ENCODE measurements at regions not wholly inside any gene's neighbourhood (a gene's known extent, or its start where the extent isn't known, plus 50 kb on each side); places are given as distances from the start of the nearest gene placed in this dataset.

- DNase-seq (ENCODE audit: low read depth in 2 of 2), result no peak
Measured at GRCh38 chr7:153383781-153384180, 624.2 kb downstream of the ACTR3B start.

- no peak for DNase-seq (ENCODE audit: low read depth in 2 of 2)
Measured at GRCh38 chr7:153385502-153385901, 626.0 kb downstream of the ACTR3B start.

GRCh38 chr7:153386556-153386955, 627.0 kb downstream of the ACTR3B start:
- no peak for DNase-seq (ENCODE audit: low read depth in 2 of 2)

GRCh38 chr7:153388611-153389010, 629.1 kb downstream of the ACTR3B start:
- DNase-seq (ENCODE audit: low read depth in 2 of 2), result no peak

GRCh38 chr7:153389261-153389660, 629.7 kb downstream of the ACTR3B start:
- DNase-seq (ENCODE audit: low read depth in 2 of 2), result no peak

- DNase-seq (ENCODE audit: low read depth in 2 of 2), result no peak
Measured at GRCh38 chr7:153390955-153391354, 631.4 kb downstream of the ACTR3B start.

GRCh38 chr7:153392726-153393125, 633.2 kb downstream of the ACTR3B start:
- no peak for DNase-seq (ENCODE audit: low read depth in 2 of 2)

- no peak for DNase-seq (ENCODE audit: low read depth in 2 of 2)
Measured at GRCh38 chr7:153393666-153394065, 634.1 kb downstream of the ACTR3B start.

- no peak for DNase-seq (ENCODE audit: low read depth in 2 of 2)
Measured at GRCh38 chr7:153396475-153396874, 636.9 kb downstream of the ACTR3B start.

- DNase-seq (ENCODE audit: low read depth in 2 of 2), result no peak
Measured at GRCh38 chr7:153397459-153397858, 637.9 kb downstream of the ACTR3B start.

GRCh38 chr7:153397906-153398305, 638.4 kb downstream of the ACTR3B start:
- no peak for DNase-seq (ENCODE audit: low read depth in 2 of 2)

GRCh38 chr7:153398370-153398769, 638.8 kb downstream of the ACTR3B start:
- DNase-seq (ENCODE audit: low read depth in 2 of 2), result no peak

- no peak for DNase-seq (ENCODE audit: low read depth in 2 of 2)
Measured at GRCh38 chr7:153398789-153399553, 639.4 kb downstream of the ACTR3B start.

GRCh38 chr7:153399554-153399940, 640.0 kb downstream of the ACTR3B start:
- DNase-seq (ENCODE audit: low read depth in 2 of 2), result no peak

- no peak for DNase-seq (ENCODE audit: low read depth in 2 of 2)
Measured at GRCh38 chr7:153400735-153401593, 641.4 kb downstream of the ACTR3B start.

- DNase-seq (ENCODE audit: low read depth in 2 of 2), result no peak
Measured at GRCh38 chr7:153401795-153402720, 642.5 kb downstream of the ACTR3B start.

GRCh38 chr7:153402721-153403541, 643.4 kb downstream of the ACTR3B start:
- no peak for DNase-seq (ENCODE audit: low read depth in 2 of 2)

GRCh38 chr7:153404124-153404523, 644.6 kb downstream of the ACTR3B start:
- no peak for DNase-seq (ENCODE audit: low read depth in 2 of 2)

GRCh38 chr7:153404781-153405279, 645.3 kb downstream of the ACTR3B start:
- DNase-seq (ENCODE audit: low read depth in 2 of 2), result no peak

GRCh38 chr7:153405704-153406485, 646.3 kb upstream of the DPP6 start:
- DNase-seq (ENCODE audit: low read depth in 2 of 2), result no peak
